ENCODE measurements at regions not wholly inside any gene's neighbourhood (a gene's known extent, or its start where the extent isn't known, plus 50 kb on each side); places are given as distances from the start of the nearest gene placed in this dataset.

DNA sequence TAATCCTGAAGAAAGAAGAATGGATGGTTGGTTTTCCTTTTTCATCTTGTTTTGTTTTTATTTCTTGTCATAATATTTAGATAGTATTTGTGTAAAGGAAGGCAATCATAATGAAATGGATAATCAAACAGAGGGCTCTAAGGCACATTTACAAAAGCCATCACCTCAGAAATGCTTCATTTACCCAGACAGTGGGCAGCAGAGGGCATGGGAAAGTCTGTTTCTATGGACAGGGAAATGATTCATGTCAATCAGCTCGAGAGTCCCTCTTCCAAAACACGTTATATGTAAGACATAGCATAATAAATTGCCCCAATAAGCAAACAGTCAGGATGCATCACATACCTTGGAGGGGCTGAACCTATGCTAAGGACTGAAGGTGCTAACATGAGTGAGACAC lies 426.1 kb downstream of the PLPP3 start:
- intact Hi-C loops (cut with DNase I), result no loop called here

DNA sequence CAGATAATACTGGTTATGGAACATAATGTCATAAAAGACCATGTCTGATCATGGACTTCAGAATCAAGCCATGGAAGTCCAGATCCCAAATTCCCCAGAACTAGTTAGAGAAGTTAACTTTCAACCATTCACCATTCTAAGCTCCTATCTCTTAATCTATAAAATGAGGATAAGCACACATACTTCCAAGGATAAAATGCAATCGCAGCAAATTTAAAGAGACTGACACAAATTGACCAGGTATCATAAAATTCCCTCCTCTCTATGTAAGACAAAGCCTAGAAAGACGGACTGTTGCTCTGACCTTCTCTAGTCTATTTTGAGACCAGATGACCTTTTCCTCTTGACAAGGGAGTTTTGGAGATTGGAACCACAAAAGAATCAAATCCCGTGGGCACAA lies 426.7 kb downstream of the PLPP3 start:
- intact Hi-C loops (cut with DNase I), result no loop called here
- DNase-seq (ENCODE audit: low spot score), result no peak

More for the DNA sequence above, 426.1 kb downstream of the PLPP3 start:
- no peak for DNase-seq (ENCODE audit: low spot score)

DNA sequence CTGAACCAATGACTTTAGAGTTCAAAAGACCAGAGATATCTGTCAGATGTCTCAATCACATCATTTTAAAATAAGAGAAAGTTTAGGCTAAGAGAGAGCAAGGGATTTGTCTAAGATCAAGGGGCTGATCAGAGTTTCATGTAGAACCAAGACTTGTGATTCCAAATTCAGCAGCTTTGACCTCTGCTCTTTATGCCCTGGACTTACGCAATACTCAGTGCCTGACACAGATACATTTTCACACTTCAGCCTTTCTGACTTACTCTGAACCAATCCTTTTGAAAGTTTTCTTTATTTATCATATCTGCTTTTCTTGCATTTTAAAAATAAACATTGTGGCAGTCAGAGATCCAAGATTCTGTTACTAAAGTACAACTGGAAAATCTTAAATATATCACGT lies 428.0 kb downstream of the PLPP3 start:
- DNase-seq (ENCODE audit: low spot score), result no peak
- intact Hi-C loops (cut with DNase I), result no loop called here

DNA sequence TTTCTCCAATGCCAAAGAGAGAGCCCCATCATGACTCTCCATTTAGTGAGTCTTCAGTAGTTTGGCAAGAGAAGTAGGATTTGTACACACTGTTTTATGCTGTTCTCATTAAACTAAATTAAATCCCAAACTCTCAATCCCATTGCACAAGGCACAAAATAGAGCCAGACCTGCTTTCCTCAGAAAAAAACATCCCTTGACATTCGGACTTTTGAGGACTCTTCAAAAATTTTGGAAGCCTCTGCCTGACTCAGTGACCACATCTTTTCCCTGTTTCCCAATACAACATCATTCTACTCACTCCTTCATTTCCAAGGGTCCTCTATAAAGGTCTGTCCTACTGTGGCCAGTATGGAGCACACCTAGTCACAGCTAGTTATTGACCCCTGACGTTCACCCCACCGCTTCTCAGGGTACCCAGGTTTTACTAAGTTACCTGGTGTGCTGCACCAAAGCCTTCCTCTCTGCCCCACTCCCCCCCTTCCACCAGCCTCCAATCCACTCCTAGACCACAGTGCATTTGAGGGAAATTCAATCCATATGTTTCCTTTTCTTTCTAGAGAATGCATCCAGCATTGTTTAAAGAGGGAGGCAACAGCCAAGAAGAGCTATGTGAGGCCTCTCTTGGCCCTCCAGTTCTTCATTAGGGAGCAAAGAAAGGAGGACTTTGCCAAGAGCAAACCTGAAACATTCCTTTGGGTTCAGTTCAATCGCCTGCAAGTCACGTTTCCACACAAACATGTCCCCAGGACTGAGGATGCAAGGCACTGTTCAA lies 428.7 kb downstream of the PLPP3 start:
- no peak for DNase-seq (ENCODE audit: low spot score)
- intact Hi-C loops (cut with DNase I), result no loop called here

DNA sequence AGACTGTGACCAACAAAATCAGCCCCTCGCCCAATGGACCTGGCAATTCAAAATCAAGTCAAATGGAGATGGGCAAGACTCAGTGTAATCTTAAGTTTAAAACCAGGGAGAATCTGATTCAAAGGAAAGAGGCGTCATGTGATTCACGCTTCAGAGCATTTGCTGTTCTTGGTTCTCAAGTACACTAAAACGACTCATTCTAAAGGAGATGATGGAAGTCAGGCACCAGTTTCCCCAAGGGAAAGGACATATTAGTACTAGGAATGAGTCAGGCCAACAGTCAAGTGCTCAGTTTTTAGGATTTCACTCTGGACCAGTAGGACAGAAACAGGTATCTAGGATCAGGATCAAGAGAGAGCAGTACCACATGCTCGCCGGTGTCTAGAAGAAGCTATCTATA lies 429.6 kb downstream of the PLPP3 start:
- no peak for DNase-seq (ENCODE audit: low spot score)
- intact Hi-C loops (cut with DNase I), result loop anchor here (5.0 kb wide), 3 partner anchors 67 to 428 kb away; partner anchors contain the start of gene PLPP3

DNA sequence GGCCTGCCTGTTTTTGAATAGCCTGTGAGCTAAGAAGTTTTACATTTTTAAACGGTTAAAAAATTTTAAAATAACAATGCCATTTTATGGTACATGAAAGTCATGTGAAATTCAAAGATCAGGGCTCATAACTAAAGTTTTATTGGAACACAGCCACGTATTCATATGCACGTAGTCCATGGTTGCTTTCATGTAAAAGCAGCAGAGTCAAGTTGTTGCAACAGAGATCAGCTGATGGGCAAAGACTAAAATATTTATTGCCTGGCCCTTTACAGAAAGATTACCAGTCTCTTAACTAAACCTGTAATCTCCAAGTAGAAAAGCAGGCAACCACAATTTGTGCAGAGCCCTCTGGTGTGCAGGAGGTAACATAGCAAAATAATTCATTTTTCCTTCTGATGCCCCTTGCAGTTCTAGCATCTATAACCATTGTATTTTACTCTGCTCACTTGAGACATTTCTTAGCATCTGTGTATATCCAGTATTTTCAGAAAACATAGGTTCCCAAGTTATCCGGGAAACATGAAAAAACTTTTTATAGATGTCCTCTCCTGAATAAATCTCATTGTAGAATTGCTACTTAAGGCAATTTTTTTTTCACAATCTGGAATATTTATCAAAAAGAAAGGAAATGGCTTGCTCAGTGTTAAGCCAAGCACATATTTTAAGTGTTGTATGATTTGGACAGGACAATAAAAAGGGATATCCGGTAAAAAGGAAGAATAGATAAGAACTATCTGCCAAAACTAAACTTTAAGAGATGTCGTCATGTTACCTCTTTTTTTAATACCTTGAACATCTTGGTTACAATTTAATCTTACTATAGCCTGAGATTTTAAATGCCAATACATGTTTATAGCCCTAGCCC lies 430.8 kb downstream of the PLPP3 start:
- intact Hi-C loops (cut with DNase I), result loop anchor here (5.0 kb wide), 3 partner anchors 66 to 429 kb away; partner anchors contain the start of gene PLPP3
- DNase-seq (ENCODE audit: low spot score), result no peak

DNA sequence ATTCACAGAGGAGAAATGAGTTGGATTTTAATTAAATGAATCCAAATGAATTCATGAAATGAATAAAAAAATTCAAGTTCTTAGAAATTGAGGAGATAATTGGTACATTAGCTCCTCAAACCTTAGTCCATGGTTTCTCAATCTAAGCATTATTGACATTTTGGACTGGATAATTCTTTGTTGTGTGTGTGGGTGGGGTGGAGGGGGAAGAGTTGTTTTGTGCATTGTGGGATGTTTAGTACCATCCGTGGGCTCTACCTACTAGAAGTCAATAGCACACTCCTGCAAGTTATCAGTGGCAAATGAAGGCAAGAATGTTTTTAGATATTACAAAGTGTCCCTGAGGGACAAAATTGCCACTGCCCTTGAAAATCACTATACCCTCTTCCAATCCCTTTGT lies 431.9 kb downstream of the PLPP3 start:
- intact Hi-C loops (cut with DNase I), result loop anchor here (5.0 kb wide), 3 partner anchors 65 to 430 kb away; partner anchors contain the start of gene PLPP3
- DNase-seq (ENCODE audit: low spot score), result no peak

DNA sequence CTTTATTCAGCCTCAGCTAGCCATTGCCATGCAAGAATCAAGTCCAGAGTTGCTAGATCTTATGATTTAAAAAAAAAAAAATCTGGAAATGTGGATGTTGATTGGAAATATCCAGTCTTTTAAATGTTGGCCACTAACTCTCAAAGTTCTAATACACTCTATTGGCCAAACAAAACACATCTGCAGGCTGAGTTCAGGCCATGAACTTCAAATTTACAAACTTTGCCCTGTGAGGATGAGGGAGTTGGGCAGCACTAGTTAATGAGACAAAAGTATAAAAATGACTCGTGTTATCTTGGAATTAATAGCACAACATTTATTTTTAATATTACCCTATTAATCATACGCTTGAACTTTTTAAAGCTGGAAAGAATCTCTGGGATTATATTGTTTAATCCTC lies 432.3 kb downstream of the PLPP3 start:
- no peak for DNase-seq (ENCODE audit: low spot score)
- intact Hi-C loops (cut with DNase I), result loop anchor here (5.0 kb wide), 3 partner anchors 65 to 430 kb away; partner anchors contain the start of gene PLPP3

DNA sequence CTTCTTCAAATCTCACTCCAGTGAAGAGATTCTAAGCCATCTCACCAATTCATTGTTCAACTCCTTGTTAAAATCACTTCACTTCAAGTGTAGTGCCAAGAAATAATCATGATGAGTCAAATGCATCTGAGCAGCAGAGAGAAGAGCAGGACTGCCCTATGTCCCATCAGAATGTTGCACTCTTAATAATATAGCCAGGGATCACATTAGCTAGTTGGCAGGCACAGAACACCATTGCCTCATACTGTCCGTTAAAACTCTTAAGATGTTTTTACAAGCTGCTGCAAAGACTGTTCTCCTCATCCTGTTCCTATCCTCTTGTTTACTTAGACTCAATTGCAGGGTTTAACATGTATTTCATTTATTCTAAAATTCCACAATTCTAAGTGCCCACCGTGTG lies 432.9 kb downstream of the PLPP3 start:
- DNase-seq (ENCODE audit: low spot score), result no peak
- intact Hi-C loops (cut with DNase I), result loop anchor here (5.0 kb wide), 3 partner anchors 64 to 431 kb away; partner anchors contain the start of gene PLPP3

DNA sequence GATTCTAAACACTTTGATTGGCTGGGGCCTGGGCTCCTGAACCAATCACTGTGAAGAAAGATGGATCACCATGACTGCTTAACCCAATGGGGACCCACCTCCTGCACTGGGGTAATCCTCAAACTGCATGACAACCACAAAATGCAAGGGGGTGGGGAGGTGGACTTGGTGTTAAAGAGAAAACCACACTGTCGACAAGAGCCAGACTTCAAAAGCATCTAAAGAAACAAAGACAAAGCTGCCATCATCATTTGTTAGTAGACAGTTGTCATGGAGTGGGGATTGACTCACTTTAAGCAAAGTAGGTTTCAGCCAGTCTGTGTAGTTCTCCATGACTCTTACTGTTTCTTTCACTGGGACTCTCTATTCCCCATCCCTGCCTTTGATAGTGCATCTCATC lies 433.8 kb downstream of the PLPP3 start:
- no peak for DNase-seq (ENCODE audit: low spot score)
- intact Hi-C loops (cut with DNase I), result loop anchor here (5.0 kb wide), 3 partner anchors 63 to 432 kb away; partner anchors contain the start of gene PLPP3

DNA sequence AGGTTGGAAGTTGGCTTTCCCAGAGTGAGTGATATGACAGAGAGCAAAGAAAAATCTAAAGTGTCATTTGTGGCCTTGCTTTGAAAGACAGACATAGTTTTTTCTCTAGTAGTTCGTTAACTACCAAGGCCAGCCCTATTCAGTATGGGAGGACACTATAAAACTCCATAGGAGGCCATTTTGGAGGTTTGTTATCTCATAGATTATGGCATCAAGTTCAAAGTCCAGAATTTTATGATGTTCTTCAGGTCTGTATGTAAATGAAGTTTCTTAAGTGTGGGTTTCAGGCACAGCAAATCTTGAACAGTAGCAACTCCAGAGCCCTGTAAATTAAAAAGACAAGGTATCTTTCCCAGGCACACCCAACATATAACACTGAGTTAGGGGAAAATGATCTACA lies 437.1 kb downstream of the PLPP3 start:
- intact Hi-C loops (cut with DNase I), result no loop called here
- DNase-seq (ENCODE audit: low spot score), result no peak

DNA sequence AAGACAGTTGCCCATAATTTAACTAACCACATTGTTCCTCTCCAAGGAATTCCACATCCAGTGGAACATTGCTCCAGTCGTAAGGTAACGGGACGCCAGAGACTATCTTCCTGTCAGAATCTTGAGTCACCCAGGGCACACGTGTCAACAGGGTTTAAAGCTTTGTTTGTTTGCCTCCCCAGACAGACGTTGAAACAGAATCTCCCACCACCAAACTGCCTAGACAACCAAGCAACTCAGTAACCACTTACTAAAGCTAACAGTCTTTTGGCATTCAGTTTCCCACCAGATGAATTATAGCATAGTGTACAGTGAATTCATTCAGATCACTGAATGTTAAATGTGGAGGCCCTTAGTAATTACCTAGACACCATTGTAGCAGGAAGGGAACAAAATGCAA lies 439.5 kb downstream of the PLPP3 start:
- no peak for DNase-seq (ENCODE audit: low spot score)
- intact Hi-C loops (cut with DNase I), result no loop called here

DNA sequence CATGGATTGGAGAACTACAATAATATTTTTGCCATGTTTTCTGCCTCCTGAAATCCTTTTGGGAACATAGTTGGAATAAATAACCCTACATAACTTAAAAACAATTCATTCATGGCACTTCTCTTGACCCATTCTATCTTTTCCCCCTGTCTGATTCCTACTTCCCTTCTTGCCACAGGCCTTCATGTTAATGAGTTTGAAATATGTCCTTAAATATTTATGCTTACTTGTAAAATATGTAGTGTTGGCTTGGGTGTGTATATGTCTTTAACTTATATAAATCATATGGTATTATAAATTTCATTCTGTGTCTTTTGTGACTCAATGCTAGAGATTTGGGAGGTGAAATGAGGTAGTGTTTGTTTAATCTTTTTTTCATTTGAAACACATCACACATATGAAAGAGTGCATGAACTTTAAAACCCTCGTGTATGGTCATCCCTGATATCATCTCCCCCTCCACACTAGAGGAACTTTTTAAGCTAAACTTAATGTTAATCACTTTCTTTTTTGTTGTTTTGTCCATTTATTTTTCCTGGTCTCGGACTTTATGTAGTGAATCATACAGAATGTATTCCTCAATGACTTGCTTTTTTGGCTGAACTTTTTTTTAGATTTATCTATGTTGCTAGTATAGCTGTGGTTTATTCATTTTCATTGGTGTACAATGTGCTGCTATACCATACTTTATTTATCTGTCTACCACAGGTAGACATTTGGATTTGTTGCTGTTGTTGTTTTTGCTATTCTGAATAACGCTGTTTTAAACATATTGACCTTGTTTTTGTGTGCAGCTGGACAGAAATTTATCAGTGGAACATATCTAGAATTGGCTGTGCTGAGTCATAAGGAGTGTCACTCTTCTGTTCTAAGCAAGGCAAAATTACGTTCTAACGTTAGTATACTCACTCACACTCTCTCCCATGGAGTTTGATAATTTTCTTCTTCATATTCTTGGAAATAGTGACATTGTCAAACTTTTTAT lies 441.6 kb downstream of the PLPP3 start:
- no peak for DNase-seq (ENCODE audit: low spot score)
- intact Hi-C loops (cut with DNase I), result no loop called here

DNA sequence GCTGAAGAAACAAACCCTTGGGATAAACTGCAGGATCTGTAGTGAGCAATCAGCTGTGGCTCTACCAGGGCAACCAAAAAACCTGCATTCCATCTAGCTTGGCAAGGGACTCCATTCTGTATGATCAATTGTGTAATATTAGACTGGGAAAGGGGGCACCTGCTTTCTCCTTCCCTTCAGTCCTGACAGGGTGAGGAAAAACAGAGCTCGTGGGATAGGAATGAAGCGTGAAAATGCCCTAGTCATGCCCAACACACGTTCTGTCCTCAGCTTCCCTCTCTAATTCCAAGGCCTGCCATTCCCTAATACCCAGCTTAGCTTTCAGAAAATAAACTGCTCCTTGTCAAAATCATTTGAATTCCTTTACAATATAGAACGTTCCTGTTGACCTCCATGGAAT lies 442.3 kb downstream of the PLPP3 start:
- DNase-seq (ENCODE audit: low spot score), result no peak
- intact Hi-C loops (cut with DNase I), result no loop called here

DNA sequence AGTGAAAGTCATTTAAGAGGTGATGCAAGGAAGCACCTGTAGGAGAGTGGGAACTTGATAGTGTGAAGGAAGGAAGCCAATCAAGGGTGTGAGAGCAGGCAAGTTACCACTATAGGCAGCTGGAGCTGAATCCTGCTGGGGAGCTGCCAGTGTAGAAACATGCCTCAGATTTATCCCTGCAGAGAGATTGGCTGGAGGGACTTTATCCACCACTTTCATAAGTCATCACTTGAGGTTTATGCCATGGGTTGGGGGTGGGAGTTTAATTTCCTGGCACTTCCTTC lies 443.6 kb downstream of the PLPP3 start:
- DNase-seq (ENCODE audit: low spot score), result no peak
- intact Hi-C loops (cut with DNase I), result no loop called here

DNA sequence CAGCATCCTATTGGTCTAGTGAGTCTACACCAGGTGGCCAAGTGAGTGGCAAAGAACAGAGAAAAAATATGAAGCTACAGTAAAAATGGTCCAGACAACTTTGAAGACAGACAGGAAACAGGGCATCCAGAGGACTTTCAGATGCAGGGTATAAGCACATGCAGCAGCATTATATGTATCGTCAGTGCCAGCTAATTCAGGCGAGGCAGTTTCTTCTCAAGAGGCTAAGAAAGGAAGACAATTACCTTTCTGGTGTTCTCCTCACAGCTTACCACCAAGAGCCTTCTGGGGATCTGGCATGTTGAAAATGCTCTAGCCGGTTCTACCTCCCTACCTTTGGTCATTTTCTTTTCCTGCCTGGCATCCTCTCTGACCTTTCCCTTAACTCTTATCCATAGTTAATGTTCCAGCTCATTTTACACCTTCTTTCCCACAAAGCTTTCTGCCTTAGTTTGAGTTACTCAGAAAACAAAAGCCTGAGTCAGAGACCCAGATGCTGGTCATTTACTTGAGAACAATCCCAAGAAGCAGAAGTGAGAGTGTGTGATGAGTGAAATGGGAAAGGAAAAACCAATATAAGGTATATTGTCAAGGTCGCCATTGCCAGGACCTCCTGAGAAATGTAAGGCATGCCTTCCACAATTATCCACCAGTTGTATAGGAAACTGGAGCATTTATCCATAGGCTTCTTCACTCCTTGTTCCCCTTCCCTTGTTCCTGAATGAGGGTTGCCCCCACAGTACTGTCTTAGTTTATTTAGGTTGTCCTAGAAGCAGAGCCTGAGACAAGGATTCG lies 444.1 kb downstream of the PLPP3 start:
- intact Hi-C loops (cut with DNase I), result no loop called here

DNA sequence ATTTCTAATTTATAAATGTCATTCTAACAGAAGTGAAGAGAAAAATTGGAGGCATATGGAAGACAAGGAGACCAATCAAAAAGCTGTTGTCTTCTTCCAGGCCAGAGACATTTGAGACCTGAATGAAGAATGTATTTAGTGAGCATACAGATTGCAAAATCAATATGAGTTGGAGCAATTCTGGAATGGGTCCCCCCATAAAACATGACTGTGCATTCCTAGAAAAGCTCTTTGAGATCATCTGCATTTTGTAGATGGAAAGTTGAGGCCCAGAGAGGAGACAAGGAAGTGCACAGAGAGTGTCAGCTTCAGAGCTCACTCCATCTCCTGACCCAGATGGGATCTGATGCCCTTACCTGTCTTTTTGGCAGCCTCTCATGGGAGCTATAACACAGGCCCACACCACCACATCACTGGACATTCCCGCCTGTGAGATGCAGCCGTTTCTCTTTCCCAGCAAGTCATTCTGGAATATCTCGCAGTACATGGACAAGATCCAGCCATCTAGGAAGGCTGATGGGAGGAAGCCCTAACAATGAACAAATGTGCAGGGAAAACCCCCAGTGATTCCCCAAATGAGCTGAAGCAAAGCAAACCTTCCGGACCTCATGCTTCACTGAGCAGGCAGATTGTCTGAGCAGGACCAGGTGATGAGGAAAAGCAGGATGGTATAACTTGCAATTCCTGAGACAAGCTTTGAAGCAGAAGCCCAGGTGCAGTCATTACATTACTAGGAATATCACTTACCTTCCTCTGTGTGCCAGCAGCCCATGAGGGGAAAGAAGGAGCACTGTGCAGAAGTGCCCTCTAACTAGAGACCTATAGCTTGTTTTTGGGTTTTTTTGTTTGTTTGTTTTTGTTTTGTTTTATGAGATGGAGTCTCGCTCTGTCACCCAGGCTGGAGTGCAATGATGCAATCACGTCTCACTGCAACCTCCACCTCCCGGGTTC lies 445.6 kb downstream of the PLPP3 start:
- DNase-seq (ENCODE audit: low spot score), result no peak
- intact Hi-C loops (cut with DNase I), result no loop called here

More for the DNA sequence above, 444.1 kb downstream of the PLPP3 start:
- no peak for DNase-seq (ENCODE audit: low spot score)

DNA sequence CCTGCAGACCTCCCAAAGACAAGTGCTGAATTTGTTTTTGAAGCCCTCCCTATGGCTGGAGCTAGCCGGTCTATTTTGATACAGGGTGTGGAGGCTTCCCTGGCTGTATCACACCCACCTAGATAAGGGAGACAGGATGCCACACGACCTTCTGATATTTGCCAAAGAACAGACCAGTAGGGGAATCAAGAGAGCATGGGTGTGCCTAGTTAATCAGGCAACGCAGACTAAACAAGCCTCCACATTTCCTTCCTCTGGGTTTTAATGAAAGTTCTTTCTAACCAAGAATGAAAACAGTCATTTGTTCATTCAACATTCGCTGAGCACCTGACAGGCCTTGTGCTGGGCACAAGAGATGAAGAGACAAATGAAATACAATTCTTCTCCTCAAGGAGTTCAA lies 446.8 kb downstream of the PLPP3 start:
- DNase-seq (ENCODE audit: low spot score), result no peak
- intact Hi-C loops (cut with DNase I), result no loop called here

All from cardiac septum (tissue), 1 donor.